ENCODE measurements at regions not wholly inside any gene's neighbourhood (a gene's known extent, or its start where the extent isn't known, plus 50 kb on each side); places are given as distances from the start of the nearest gene placed in this dataset.
"Not testable (repeated sequence)": the region's sequence is repeated elsewhere in the genome, so short reads cannot be mapped to it uniquely, and the experiment has no call there.

- no peak for TF ChIP-seq CTCF (conservative IDR thresholded peaks at IDR 0.05; ENCODE audit: low read length)
- no peak overlapping the region for H3K4me3 ChIP-seq (ENCODE audit: low read length)
- no peak for DNase-seq (ENCODE audit: low read depth)
These were observed 184.9 kb downstream of the HS3ST3A1 start for GRCh38 chr17:13416748-13417363.

GRCh38 chr17:13415871-13416416, 185.8 kb downstream of the HS3ST3A1 start:
- H3K4me3 ChIP-seq (ENCODE audit: low read length) = no peak overlapping the region
- DNase-seq (ENCODE audit: low read depth) = peak; percentile 51
- no peak for TF ChIP-seq CTCF (conservative IDR thresholded peaks at IDR 0.05; ENCODE audit: low read length)

- not testable (repeated sequence) for DNase-seq (ENCODE audit: low read depth); H3K4me3 ChIP-seq (ENCODE audit: low read length)
These were observed 186.5 kb downstream of the HS3ST3A1 start for GRCh38 chr17:13415200-13415599.

GRCh38 chr17:13413001-13413400, 188.7 kb downstream of the HS3ST3A1 start:
- peak; percentile 42 for DNase-seq (ENCODE audit: low read depth)
- no peak for TF ChIP-seq CTCF (conservative IDR thresholded peaks at IDR 0.05; ENCODE audit: low read length)
- H3K4me3 ChIP-seq (ENCODE audit: low read length) = no peak overlapping the region

- DNase-seq (ENCODE audit: low read depth) = peak; percentile 74
- no peak for TF ChIP-seq CTCF (conservative IDR thresholded peaks at IDR 0.05; ENCODE audit: low read length)
- no peak overlapping the region for H3K4me3 ChIP-seq (ENCODE audit: low read length)
These were observed 190.9 kb downstream of the HS3ST3A1 start for GRCh38 chr17:13410874-13411273.

GRCh38 chr17:13410214-13410613, 191.5 kb downstream of the HS3ST3A1 start:
- H3K4me3 ChIP-seq (ENCODE audit: low read length) = no peak overlapping the region
- DNase-seq (ENCODE audit: low read depth) = peak; percentile 25
- TF ChIP-seq CTCF (conservative IDR thresholded peaks at IDR 0.05; ENCODE audit: low read length) = no peak

- no peak for TF ChIP-seq CTCF (conservative IDR thresholded peaks at IDR 0.05; ENCODE audit: low read length)
- no peak overlapping the region for H3K4me3 ChIP-seq (ENCODE audit: low read length)
- no peak for DNase-seq (ENCODE audit: low read depth)
These were observed 192.3 kb downstream of the HS3ST3A1 start for GRCh38 chr17:13409455-13409854.
